HG03354 (cell line): ENCODE measurements at regions not wholly inside any gene's neighbourhood (a gene's known extent, or its start where the extent isn't known, plus 50 kb on each side); places are given as distances from the start of the nearest gene placed in this dataset.
"Not testable (repeated sequence)": the region's sequence is repeated elsewhere in the genome, so short reads cannot be mapped to it uniquely, and the experiment has no call there.

Source experiments
- ATAC-seq: cut with Tn5 transposase; IDR thresholded peaks from one replicate; pipeline ENCODE4 v1.9.1; 2021; ENCODE audit warnings: mild to moderate bottlenecking; ENCODE audit not compliant: unreplicated experiment, poor library complexity, severe bottlenecking

DNA sequence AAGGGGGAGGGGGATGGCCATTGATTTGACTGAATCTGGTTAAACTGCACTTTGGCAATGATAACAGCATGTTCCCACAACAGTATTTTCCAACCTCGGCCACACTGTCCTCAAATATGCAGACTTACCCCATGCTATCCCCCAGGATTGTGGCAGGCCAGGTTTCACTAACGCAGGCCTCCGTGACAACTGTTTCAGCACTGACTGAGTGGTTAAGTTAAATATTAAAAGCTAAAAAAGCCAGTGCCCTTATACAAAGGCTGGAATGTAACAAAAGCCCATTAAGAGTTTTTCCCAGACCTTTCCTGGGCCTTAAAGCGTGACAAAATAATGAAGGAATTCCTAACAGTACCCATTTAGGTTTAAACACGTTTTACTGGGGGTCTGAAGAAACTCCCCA, 202.9 kb downstream of the USP25 start:
- ATAC-seq = no peak

DNA sequence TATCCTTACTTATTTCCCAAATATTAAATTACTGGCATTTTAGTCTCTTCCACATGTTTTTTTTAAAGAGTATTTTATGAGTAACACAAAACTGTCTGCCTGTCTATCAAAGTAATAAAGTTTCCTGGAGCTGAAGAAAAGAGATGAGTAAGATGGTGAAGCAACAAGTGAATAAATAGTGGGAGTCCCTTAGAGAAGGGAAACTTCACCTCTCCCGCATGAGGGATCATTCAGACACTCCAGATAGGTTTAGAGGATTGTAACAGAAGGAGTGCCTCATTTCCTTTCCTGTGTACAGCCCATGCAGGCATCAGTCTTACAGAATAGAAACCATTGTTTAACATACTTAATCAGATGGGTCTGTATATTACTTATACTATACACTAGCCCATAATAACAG, 205.7 kb downstream of the USP25 start:
- no peak for ATAC-seq

DNA sequence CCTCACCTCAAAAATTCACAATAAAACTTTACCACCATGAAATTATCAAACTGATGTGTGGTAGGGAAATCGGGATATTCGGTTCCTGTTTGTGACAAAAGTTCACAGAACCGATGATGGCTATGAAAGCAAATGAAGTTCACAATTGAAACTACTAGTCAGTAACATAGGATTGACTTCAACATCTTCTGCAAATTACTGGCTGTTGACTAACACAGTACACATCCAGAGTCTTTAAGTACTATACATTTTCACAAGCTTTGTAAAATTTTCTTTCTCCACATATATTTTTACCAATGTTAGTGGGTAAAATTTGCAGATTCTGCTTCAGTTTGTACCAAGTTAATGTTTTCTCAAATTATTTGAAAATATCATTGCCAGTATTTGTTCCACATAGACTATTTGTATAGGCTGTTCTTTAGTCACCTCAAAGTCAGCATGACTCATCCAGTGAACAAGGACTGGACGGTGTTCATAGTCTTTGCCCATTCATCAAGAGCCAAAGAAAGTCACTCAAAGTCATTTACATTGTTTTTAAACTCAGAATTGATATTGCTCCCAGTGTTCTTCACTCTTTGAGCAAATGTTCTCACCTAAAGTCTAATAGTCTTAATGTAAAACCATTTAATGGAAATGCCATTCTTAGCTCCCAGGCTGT, 213.4 kb downstream of the USP25 start:
- no peak for ATAC-seq

DNA sequence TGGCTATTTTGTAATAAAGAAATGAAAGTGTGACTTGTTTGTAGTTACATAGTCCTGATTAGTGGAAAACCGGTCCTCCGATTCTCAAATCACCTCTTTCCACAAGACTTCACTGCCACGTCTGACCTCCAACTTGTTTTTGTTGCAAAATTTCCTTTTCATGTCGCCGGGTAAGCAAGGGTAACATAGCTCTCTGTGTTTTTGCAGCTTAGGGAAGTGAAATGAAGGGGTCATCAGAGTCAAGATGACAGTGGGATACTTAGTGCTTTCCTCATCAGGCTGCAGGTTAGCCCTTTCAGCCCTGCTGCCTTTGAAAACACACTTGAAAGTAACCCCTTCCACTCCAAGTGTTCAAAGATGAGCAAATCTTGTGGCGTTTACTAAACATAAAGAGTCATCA, 217.9 kb downstream of the USP25 start:
- ATAC-seq = no peak

DNA sequence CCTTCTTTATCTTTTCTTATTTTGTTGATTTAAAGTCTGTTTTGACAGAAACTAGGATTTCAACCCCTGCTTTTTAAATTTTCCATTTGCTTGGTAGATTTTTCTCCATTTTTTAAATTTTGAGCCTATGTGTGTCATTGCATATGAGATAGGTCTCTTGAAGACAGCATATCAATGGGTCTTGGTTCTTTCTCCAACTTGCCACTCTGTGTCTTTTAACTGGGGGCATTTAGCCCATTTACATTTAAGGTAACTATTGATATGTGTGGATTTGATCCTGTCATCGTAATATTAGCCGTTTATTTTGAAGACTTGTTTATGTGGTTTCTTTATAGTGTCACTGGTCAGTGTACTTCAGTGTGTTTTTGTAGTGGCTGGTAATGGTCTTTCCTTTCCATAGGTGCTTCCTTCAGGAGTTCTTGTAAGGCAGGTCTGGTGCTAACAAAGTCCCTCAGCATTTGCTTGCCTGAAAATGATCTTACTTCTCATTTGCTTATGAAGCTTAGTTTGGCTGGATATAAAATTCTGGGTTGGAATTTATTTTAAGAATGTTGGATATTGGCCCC, 223.9 kb downstream of the USP25 start:
- no peak for ATAC-seq

DNA sequence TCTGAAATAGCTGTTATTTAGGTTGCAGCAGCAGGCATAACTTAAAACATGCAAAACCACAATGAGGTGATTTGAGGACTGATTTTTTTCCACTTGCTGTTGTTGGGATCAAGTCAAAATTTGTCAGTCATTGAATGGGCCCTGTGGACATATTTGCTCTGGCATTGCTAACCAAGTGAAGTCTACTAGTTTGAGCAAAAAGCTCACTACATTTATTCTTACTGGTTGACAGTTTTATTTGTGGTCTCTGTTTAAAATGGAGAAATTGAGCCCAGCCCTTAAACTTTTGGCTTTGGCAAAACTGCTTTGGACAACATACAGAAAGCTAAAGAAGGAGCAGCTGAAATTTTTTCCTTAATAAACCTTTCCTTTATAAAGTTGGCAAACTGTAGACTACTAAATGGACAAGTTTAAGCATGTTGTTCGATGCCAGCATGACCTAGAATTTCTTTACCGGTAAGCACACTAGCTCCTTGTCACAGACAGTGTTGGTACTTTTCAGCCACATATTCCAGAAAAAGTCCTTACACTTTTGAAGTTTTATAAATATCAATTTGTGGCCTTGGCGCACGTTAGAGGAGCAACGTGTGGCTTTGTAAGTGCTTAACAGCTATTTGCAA, 234.6 kb downstream of the USP25 start:
- ATAC-seq = no peak

DNA sequence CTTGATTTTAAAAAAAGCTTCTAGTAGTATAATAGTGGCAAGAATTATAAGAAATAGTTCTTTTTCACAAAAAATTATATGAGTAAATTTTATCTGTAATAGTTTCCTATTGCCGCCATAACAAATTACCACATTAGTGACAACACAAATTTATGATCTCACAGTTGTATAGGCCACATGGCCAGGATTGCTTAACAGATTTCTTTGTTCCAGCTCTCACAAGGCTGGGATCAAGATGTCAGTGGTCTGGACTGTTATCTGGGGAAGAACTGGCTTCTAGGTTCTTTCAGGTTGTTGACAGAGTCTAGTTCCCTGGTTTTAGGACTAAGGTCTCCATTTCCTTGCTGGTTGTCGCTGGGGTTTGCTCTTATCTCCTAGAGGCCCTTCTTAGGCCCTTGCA, 236.4 kb downstream of the USP25 start:
- no peak for ATAC-seq

DNA sequence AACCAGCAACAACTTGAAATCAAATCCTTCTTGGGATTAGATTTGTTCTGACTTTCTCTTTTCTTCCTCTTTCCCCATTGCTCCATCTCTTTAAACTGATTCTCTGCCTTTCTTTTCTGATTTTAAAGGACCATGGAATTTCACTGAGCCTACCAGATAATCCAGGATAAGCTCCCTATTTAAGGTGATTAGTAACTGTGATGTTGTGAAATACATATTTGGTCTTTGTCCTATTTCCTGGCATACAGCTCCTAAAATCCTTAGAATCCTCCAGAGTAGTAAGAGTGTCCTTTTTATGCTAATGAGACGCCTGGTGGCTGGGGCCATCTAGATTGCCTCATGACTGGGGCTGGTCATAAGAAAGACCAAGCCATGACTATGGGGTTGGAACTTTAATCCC, 236.9 kb downstream of the USP25 start:
- ATAC-seq = no peak

DNA sequence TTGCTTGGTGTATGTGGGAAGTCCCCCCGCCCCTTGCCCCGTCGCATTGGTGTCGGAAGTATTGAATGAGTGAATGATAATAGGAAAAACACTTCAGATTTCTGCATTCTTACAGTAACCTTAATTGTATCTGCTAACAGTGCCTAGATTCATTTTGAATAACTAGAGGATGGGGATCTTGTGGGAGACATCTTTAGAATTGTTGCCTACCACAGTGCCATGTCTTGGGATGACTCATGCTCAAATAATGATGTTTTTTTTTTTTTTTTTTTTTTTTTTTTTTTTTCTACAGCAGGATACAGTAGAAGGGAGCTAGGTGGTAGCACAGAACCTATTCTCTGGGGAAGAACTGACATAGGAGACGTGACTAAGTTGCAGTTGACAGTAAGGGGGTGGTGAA, 237.9 kb downstream of the USP25 start:
- no peak for ATAC-seq

DNA sequence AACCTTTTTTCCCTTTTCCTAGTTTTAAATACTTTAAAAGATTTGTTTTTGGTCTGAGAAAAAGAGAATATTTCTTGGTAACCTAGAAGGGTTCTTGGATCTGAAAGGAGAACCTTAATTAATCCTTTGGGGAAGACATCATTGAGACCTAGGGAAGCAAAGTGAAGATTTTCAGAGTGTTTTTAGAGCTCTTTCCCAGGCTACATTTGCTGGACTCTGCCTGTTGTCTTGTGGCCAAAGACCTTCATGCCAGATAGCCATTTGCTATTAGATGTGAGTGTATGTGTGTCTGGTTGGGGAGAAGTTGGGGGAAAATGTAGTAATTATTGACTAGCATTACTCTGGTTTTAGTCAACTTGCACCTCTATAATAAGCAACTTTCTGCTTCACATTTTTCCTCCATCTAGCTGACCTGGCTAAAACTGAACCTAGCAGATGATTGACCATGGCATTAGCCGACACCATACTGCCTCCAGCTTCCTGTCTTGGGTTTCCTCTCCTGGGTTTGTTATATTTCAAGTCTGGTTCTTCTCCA, 239.1 kb downstream of the USP25 start:
- ATAC-seq = no peak

DNA sequence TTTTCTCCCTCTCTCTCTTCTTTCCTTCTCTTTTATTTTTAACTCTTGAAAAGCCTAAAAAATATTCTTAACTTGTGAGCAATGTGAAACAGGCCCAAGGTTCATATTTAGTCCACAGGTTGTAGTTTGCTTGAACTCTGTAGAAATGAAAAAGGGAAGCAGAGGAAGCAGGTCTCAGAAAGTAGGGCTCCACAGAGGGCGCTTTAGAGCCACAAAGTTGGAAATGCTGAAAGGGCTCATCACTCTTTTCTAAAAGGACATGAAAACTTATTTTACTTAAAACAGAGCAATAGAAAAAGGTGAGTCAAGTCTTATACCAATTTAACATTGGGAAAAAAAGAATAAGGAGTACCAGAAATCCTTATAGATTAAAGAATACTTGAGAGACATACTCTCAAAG, 247.0 kb downstream of the USP25 start:
- ATAC-seq = no peak

DNA sequence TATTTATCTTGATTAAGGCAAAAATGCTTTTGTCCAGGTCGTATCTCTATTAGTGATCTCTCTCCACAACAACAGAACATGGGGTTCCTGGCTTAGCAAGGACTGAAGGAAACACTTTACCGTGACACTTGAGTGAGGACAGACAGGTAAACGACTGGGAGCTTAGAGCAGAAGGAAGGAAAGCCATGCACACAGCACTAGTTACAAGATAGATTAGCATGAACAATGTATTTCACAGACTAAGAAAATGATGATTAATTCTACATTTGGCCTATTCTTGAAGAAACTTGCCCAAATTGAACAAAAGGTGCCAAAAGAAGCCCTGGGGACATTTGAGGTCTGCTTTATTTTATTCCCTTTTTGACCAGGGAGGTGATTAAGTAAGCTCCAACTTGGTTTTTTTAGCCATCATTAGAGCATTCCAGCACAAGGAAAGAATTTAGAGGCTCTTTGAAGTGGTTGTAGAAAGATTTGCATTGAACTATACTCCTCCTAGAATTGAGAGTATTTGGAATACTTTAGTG, 248.5 kb downstream of the USP25 start:
- no peak for ATAC-seq

DNA sequence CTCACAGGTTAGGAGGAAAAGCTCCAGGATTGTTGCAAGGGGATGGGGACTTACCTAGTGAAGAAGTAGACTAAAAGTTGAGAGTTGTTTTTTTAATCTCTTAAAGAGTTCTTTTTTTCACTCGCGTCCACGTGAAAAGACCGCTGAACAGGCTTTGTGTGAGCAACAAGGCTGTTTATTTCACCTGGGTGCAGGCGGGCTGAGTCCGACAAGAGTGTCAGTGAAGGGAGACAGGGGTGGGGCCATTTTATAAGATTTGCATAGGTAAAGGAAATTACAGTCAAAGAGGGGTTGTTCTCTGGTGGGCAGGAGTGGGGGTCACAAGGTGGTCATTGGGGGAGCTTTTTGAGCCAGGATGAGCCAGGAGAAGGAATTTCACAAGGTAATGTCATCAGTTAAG, 249.7 kb downstream of the USP25 start:
- not testable (repeated sequence) for ATAC-seq

DNA sequence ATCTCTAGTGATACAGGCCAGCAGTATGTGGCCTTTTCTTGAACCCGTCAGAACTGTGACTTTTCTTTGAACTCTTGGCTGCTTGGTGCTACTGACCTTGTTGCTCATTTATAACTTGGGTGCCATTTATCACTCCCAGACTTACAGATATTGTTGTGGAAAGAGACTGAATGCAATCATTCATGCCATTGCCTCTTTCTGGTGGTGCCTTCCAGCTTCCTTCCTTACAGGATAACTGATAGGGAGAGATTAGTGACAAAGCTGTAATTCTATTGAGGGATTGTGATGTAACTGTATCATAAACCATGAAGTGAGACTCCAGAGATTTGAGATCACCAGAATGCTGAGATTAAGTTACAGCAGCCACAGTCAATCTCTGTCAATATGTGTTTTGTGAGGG, 256.5 kb downstream of the USP25 start:
- ATAC-seq = no peak

DNA sequence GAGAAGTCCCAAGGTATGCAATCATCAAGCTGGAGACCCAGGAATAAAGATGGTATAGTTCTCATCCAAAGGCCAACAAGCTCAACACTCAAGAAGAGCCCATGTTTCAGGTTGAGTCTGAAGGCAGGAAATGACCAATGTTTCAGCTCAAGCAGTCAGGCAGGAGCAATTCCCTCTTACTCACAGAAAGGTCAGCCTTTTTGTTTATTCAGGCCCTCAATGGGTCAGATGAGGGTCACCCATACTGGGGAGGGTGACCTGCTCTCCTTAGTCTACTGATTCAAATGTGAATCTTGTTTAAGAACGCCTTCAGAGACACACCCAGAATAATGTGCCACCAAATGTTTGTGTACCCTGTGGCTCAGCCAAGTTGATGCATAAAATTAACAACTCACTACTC, 262.4 kb downstream of the USP25 start:
- ATAC-seq = no peak

DNA sequence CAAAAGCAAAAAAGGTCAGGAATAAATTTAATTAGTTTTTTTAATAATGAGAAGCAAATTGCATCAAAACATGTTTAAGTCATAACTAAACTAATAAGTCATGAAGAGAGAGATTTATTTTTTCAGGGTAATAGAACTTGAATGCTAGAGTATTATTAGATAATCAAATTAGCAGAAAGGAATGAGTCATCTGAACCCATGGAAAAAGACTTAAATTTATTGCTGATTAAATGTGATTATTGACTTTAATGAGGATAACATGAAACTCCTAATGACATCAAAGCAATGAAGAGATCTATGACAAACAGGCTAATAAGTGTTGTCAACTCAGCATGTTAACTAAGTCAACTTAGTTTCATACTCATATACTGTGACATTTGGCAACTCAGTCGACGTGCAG, 264.2 kb downstream of the USP25 start:
- no peak for ATAC-seq

DNA sequence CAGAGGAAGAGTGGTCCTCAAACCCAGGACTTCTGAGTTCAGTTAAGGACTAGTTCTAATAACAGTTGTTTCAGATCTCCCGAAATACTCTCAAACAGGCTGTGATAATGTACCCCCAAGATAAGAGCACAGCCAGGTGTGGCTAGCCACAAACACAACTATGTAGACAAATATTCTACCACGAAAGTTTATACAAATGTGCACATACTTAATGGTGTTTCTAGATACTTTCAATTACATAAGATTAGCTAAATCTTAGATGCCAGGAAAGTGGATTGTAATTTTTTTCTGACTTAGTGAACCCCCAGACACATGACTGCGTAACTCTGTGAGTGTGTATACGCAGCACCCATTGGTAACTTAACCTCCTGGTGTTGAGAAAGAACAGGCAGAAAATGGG, 270.0 kb downstream of the USP25 start:
- ATAC-seq = no peak

DNA sequence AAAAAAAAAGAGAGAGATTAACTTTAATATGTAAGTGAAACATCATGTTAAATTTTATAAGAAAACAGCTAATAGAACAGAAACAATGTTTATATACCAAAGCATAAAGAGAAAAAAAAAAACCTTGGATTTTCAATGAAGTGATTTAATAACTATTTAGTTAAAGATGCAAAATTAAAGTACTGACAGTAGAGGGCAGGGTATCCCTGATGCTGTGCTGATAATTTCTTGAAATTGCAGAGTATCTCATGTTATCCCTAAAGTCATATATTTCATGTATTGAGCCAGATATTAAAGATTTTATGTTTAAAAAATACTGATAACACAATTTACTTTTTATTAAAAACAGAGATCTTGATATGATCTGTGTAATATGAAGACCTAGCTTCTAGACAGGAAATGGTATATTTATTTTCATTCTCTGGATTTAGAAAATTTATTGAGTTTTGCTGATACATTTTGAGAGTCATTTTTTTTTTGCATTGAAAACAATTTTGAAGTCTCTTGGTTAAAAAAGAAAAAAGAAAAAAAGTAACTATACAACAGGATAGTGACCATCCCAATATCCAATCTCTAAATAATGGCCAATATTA, 273.2 kb downstream of the USP25 start:
- no peak for ATAC-seq

DNA sequence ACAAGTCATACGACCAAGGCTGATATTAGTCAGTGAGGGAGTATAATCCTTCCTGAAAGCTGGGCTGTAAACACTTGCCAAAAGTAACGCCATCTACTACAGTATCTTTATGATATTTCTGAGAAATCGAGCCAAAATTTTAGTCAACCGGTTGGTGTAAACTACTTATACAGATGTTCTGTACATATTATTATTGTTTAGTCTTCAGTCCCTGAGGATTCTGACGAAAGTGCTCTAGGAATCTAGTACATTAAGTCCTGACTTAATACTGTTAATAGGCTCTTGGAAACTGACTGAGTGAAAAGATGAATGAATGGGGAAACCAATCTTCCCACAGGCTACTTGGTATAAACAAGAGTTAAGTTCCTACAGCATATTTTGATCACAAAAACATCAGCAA, 274.3 kb downstream of the USP25 start:
- no peak for ATAC-seq

DNA sequence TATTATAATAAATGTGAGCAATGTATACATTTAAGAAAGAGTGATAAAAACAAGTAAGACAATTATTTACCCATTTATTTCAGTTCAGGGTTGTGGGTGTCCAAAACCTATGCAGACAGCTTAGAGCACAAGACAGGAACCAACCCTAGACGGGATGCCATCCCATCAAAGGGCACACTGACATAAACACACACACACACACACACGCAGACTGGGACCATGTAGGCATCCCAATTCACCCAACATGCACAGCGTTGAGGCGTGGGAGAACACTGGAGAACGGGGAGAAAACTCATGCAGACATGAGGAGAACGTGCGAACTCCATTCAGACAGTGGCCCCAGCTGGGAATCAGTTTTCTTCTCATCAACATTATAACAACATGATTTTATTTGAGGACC, 274.7 kb downstream of the USP25 start:
- no peak for ATAC-seq

DNA sequence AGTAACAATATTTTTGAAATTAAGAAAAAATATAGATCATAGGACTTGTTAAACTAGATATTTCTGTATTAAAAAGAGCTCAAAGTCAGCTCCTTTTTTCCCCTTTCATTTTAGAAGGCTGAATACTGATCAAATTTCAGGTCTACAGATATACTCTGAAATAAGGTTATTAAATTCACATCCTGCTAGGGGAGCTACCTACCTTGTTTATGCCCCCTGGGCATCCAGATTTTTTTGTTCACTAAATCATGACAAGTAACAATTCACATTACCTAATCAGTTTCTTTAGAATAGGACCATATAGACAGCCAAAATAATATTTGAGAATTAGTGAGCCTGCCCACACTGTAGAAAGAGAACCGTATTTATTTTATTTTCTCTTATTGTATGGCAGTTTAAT, 276.2 kb downstream of the USP25 start:
- ATAC-seq = no peak
